ENCODE measurements at regions not wholly inside any gene's neighbourhood (a gene's known extent, or its start where the extent isn't known, plus 50 kb on each side); places are given as distances from the start of the nearest gene placed in this dataset.

- WGBS, 2 experiments (ENCODE audit: insufficient coverage in 1 of 2, insufficient read length in 1 of 2): 96 to 100% methylated on average over 2 to 3 of the region's 3 CpGs
These were observed 66.1 kb upstream of the H2AZ1 start for GRCh38 chr4:100016191-100016590.

GRCh38 chr4:100014616-100015015 lies 64.5 kb upstream of the H2AZ1 start:
- no peaks in the 10 kb centered on the region for H3K4me1 Mint-ChIP-seq
- no peaks in the 10 kb centered on the region for H3K36me3 ChIP-seq (ENCODE audit: control insufficient read depth, insufficient read depth, low read length)
- no peaks in the 10 kb centered on the region for H3K9me3 Mint-ChIP-seq
- no peaks in the 10 kb centered on the region for H3K4me1 ChIP-seq (ENCODE audit: control insufficient read depth, insufficient read depth, low read length)
- no peaks in the 10 kb centered on the region for H3K27me3 Mint-ChIP-seq (ENCODE audit: insufficient read depth)
- H3K27me3 ChIP-seq (ENCODE audit: control insufficient read depth, insufficient read depth, low read length, poor library complexity, severe bottlenecking): no peaks in the 10 kb centered on the region
- H3K4me3 ChIP-seq (ENCODE audit: low read length): no peak overlapping the region
- DNase-seq: no peak
- TF ChIP-seq CTCF (conservative IDR thresholded peaks at IDR 0.05): no peak
- H3K36me3 Mint-ChIP-seq (ENCODE audit: low read depth): no peaks in the 10 kb centered on the region
- no peak overlapping the region for H3K27ac ChIP-seq (ENCODE audit: low read depth, low read length)
- H3K27ac Mint-ChIP-seq: no peak overlapping the region
- no peaks in the 10 kb centered on the region for H3K9me3 ChIP-seq (ENCODE audit: control insufficient read depth, low read length)
- H3K9ac ChIP-seq (ENCODE audit: extremely low read depth, low read length, poor library complexity, severe bottlenecking): no peak overlapping the region
- no peak overlapping the region for H3K4me3 Mint-ChIP-seq
- WGBS, 2 experiments (ENCODE audit: insufficient coverage in 1 of 2, insufficient read length in 1 of 2): 99% methylated on average over 3 of the region's 3 CpGs; no CpG with 5 or more reads in 1 of the 2 experiments

More at GRCh38 chr4:100016191-100016590, 66.1 kb upstream of the H2AZ1 start:
- Mint-ChIP-seq H3K27ac (no peak overlapping the region), H3K36me3 (ENCODE audit: low read depth) (no peaks in the 10 kb centered on the region), H3K4me3 (no peak overlapping the region), H3K4me1 (no peaks in the 10 kb centered on the region), H3K9me3 (peaks cover 5% of the 10 kb centered on the region), H3K27me3 (ENCODE audit: insufficient read depth) (no peaks in the 10 kb centered on the region)
- Histone ChIP-seq H3K4me3 (ENCODE audit: low read length) (no peak overlapping the region), H3K9me3 (ENCODE audit: control insufficient read depth, low read length) (no peaks in the 10 kb centered on the region), H3K36me3 (ENCODE audit: control insufficient read depth, insufficient read depth, low read length) (no peaks in the 10 kb centered on the region), H3K27me3 (ENCODE audit: control insufficient read depth, insufficient read depth, low read length, poor library complexity, severe bottlenecking) (no peaks in the 10 kb centered on the region), H3K9ac (ENCODE audit: extremely low read depth, low read length, poor library complexity, severe bottlenecking) (no peak overlapping the region), H3K4me1 (ENCODE audit: control insufficient read depth, insufficient read depth, low read length) (no peaks in the 10 kb centered on the region), H3K27ac (ENCODE audit: low read depth, low read length) (no peak overlapping the region)
- no peak for TF ChIP-seq CTCF (conservative IDR thresholded peaks at IDR 0.05)
- DNase-seq: no peak

GRCh38 chr4:100009490-100009889 lies 59.4 kb upstream of the H2AZ1 start:
- Mint-ChIP-seq H3K4me1 (no peaks in the 10 kb centered on the region), H3K4me3 (no peak overlapping the region), H3K36me3 (ENCODE audit: low read depth) (peaks cover 2% of the 10 kb centered on the region), H3K9me3 (peaks cover 10% of the 10 kb centered on the region), H3K27ac (no peak overlapping the region), H3K27me3 (ENCODE audit: insufficient read depth) (no peaks in the 10 kb centered on the region)
- no peak overlapping the region for H3K27ac ChIP-seq (ENCODE audit: low read depth, low read length)
- no peak for TF ChIP-seq CTCF (conservative IDR thresholded peaks at IDR 0.05)
- H3K9me3 ChIP-seq (ENCODE audit: control insufficient read depth, low read length): no peaks in the 10 kb centered on the region
- no peak overlapping the region for H3K9ac ChIP-seq (ENCODE audit: extremely low read depth, low read length, poor library complexity, severe bottlenecking)
- H3K27me3 ChIP-seq (ENCODE audit: control insufficient read depth, insufficient read depth, low read length, poor library complexity, severe bottlenecking): no peaks in the 10 kb centered on the region
- DNase-seq: no peak
- no peak overlapping the region for H3K4me3 ChIP-seq (ENCODE audit: low read length)
- no CpG with 5 or more reads among the region's 1 CpG for WGBS, 2 experiments (ENCODE audit: insufficient coverage in 1 of 2, insufficient read length in 1 of 2)
- H3K4me1 ChIP-seq (ENCODE audit: control insufficient read depth, insufficient read depth, low read length): no peaks in the 10 kb centered on the region
- H3K36me3 ChIP-seq (ENCODE audit: control insufficient read depth, insufficient read depth, low read length): no peaks in the 10 kb centered on the region
